AG04450 (cell line): ENCODE measurements at regions not wholly inside any gene's neighbourhood (a gene's known extent, or its start where the extent isn't known, plus 50 kb on each side); places are given as distances from the start of the nearest gene placed in this dataset.

ENCODE experiments used
- CTCF ChIA-PET: fragments of 300-600, 350-600 bp; formaldehyde crosslinking; extraction: SDS; loops from one replicate; lab custom pipeline; 2022; ENCODE audit warnings: antibody characterized with exemption, inconsistent platforms; lab: Charles Lee
- POLR2A ChIA-PET: fragments of 350-600 bp; formaldehyde crosslinking; extraction: SDS; loops from one replicate; lab custom pipeline; 2021; ENCODE audit warnings: antibody characterized with exemption, inconsistent platforms; lab: Yijun Ruan, JAX
- DNase-seq: peaks from one replicate; pipeline ENCODE4 v3.0.0-alpha.2; 2011; ENCODE audit warnings: low read depth, low spot score
- H3K27ac ChIP-seq: one replicate; pipeline ENCODE4 v1.5.1; 2012; ENCODE audit warnings: low read depth, low read length, control low read depth
- H3K27me3 ChIP-seq: one replicate; pipeline ENCODE4 v1.6.0; 2012; ENCODE audit warnings: low read length; ENCODE audit not compliant: control insufficient read depth, insufficient read depth
- H3K4me3 ChIP-seq: 2 replicates; pipeline ENCODE4 v1.5.1; 2011; ENCODE audit warnings: mild to moderate bottlenecking, low read depth, low read length, control low read depth
- H3K9me3 ChIP-seq: 2 replicates; pipeline ENCODE4 v1.5.1; 2012; ENCODE audit warnings: low read length; ENCODE audit not compliant: control insufficient read depth, insufficient read depth
- CTCF ChIP-seq: IDR thresholded peaks from 2 replicates; pipeline ENCODE4 v1.5.1; 2011; ENCODE audit warnings: low read depth, low read length, control low read depth, inconsistent platforms

- ChIA-PET POLR2A (no interaction called here), CTCF (no interaction called here)
- H3K4me3 ChIP-seq = no peak overlapping the region
- no peak for TF ChIP-seq CTCF
- H3K9me3 ChIP-seq = no peaks in the 10 kb centered on the region
- H3K27ac ChIP-seq = no peak overlapping the region
- no peak for DNase-seq
- no peaks in the 10 kb centered on the region for H3K27me3 ChIP-seq
These were observed 154.0 kb upstream of the RADX start for GRCh38 chrX:106457802-106458201.

GRCh38 chrX:106467422-106467821 lies 144.4 kb upstream of the RADX start:
- no peaks in the 10 kb centered on the region for H3K27me3 ChIP-seq
- ChIA-PET POLR2A (no interaction called here), CTCF (no interaction called here)
- H3K9me3 ChIP-seq = peaks cover 5% of the 10 kb centered on the region; the same call in 1 of the 2 replicates
- no peak overlapping the region for H3K4me3 ChIP-seq
- TF ChIP-seq CTCF = no peak
- H3K27ac ChIP-seq = no peak overlapping the region
- no peak for DNase-seq

- CTCF ChIA-PET = interaction anchor here (0.6 kb wide), 1 partner anchor 12 kb away, joined by 3 read pairs; no protein-coding TSS in a partner anchor
- Histone ChIP-seq H3K27ac (no peak overlapping the region), H3K4me3 (no peak overlapping the region), H3K9me3 (peaks cover 5% of the 10 kb centered on the region; the same call in 1 of the 2 replicates), H3K27me3 (no peaks in the 10 kb centered on the region)
- DNase-seq = no peak
- POLR2A ChIA-PET = interaction anchor here (0.7 kb wide), 1 partner anchor 334 kb away, joined by 22 read pairs; the partner anchor contains the start of gene TBC1D8B
- TF ChIP-seq CTCF = no peak
These were observed 143.8 kb upstream of the RADX start for GRCh38 chrX:106467943-106468342.

GRCh38 chrX:106468433-106468832 lies 143.3 kb upstream of the RADX start:
- no peak for DNase-seq
- ChIA-PET CTCF (interaction anchor here (0.6 kb wide), 1 partner anchor 11 kb away, joined by 3 read pairs; no protein-coding TSS in a partner anchor), POLR2A (interaction anchor here (0.7 kb wide), 1 partner anchor 334 kb away, joined by 22 read pairs; the partner anchor contains the start of gene TBC1D8B)
- H3K27me3 ChIP-seq = no peaks in the 10 kb centered on the region
- TF ChIP-seq CTCF = no peak
- no peak overlapping the region for H3K4me3 ChIP-seq
- peaks cover 5% of the 10 kb centered on the region; the same call in 1 of the 2 replicates for H3K9me3 ChIP-seq
- no peak overlapping the region for H3K27ac ChIP-seq

- Histone ChIP-seq H3K27me3 (no peaks in the 10 kb centered on the region), H3K9me3 (no peaks in the 10 kb centered on the region), H3K27ac (no peak overlapping the region), H3K4me3 (no peak overlapping the region)
- ChIA-PET POLR2A (no interaction called here), CTCF (interaction anchor here (0.6 to 3.2 kb wide), 3 partner anchors 12 to 322 kb away, joined by 3 to 22 read pairs (median 4); partner anchors contain the start of gene TBC1D8B)
- TF ChIP-seq CTCF = no peak
- no peak for DNase-seq
These were observed 131.9 kb upstream of the RADX start for GRCh38 chrX:106479920-106480319.
